Neuronal stem cell (in vitro differentiated cells): ENCODE measurements at regions not wholly inside any gene's neighbourhood (a gene's known extent, or its start where the extent isn't known, plus 50 kb on each side); places are given as distances from the start of the nearest gene placed in this dataset.
A peak's percentile ranks its signal among the peaks of the same experiment; 100 is the strongest.

Source experiments
- DNase-seq: peaks from one replicate; pipeline ENCODE4 v3.0.0-alpha.2; 2013; ENCODE audit warnings: low spot score
- H2AFZ ChIP-seq: one replicate; pipeline ENCODE4 v1.6.1; 2013; ENCODE audit warnings: mild to moderate bottlenecking, low read length, inconsistent platforms
- H2AK5ac ChIP-seq: 2 replicates; pipeline ENCODE4 v1.6.1; 2013; ENCODE audit warnings: low read depth, mild to moderate bottlenecking, inconsistent platforms, low read length, moderate library complexity, mixed read lengths
- H2BK120ac ChIP-seq: 2 replicates; pipeline ENCODE4 v1.6.1; 2013; ENCODE audit warnings: low read depth, mild to moderate bottlenecking, inconsistent platforms, low read length, moderate library complexity, mixed read lengths
- H2BK12ac ChIP-seq: one replicate; pipeline ENCODE4 v1.6.1; 2013; ENCODE audit warnings: low read length, inconsistent platforms
- H2BK15ac ChIP-seq: 2 replicates; pipeline ENCODE4 v1.6.1; 2013; ENCODE audit warnings: mild to moderate bottlenecking, low read length, inconsistent platforms, mixed read lengths
- H2BK5ac ChIP-seq: one replicate; pipeline ENCODE4 v1.6.1; 2013; ENCODE audit warnings: inconsistent platforms, mild to moderate bottlenecking, low read length, moderate library complexity
- H3K14ac ChIP-seq: one replicate; pipeline ENCODE4 v1.6.1; 2013; ENCODE audit warnings: low read length, inconsistent platforms
- H3K18ac ChIP-seq: 2 replicates; pipeline ENCODE4 v1.6.1; 2013; ENCODE audit warnings: low read length, inconsistent platforms
- H3K23ac ChIP-seq: 2 replicates; pipeline ENCODE4 v1.6.1; 2013; ENCODE audit warnings: low read depth, mild to moderate bottlenecking, mixed read lengths, low read length, inconsistent platforms; ENCODE audit not compliant: poor library complexity
- H3K27ac ChIP-seq: replicated peaks from 3 replicates; pipeline ENCODE4 v1.5.1; 2013; ENCODE audit warnings: low read length, inconsistent platforms
- H3K27me3 ChIP-seq, 3 experiments: 2 replicates each; pipeline ENCODE4 v1.6.1; 2013; ENCODE audit warnings: low read length in 3 of 3, mild to moderate bottlenecking in 2 of 3, inconsistent platforms in 1 of 3, low read depth in 1 of 3, mixed read lengths in 1 of 3, moderate library complexity in 1 of 3; ENCODE audit not compliant: control insufficient read depth in 3 of 3, insufficient read depth in 3 of 3
- H3K36me3 ChIP-seq, 2 donors: replicated peaks in 1 of 2; 2 replicates each; pipeline ENCODE4 v1.6.1; 2013; ENCODE audit warnings: low read length in 2 of 2; ENCODE audit not compliant: control insufficient read depth in 2 of 2, insufficient read depth in 2 of 2
- H3K4ac ChIP-seq: 2 replicates; pipeline ENCODE4 v1.6.1; 2013; ENCODE audit warnings: inconsistent platforms, mild to moderate bottlenecking, low read length, moderate library complexity
- H3K4me1 ChIP-seq, 2 donors: 1 replicate in 1 of 2; 2 replicates in 1 of 2; pipeline ENCODE4 v1.6.1; 2013; ENCODE audit warnings: low read length in 2 of 2, low read depth in 1 of 2; ENCODE audit not compliant: control insufficient read depth in 2 of 2, insufficient read depth in 1 of 2
- H3K4me2 ChIP-seq: one replicate; pipeline ENCODE4 v1.6.1; 2013; ENCODE audit warnings: mild to moderate bottlenecking, low read length, inconsistent platforms; ENCODE audit not compliant: insufficient read depth, poor library complexity, severe bottlenecking
- H3K4me3 ChIP-seq, 2 donors: 2 replicates each; pipeline ENCODE4 v1.5.1; 2013; ENCODE audit warnings: low read length in 2 of 2, mild to moderate bottlenecking in 2 of 2, inconsistent platforms in 1 of 2, moderate library complexity in 1 of 2
- H3K79me1 ChIP-seq: one replicate; pipeline ENCODE4 v1.6.1; 2013; ENCODE audit warnings: low read depth, mild to moderate bottlenecking, inconsistent platforms, low read length, moderate library complexity
- H3K9ac ChIP-seq: one replicate; pipeline ENCODE4 v1.6.1; 2013; ENCODE audit warnings: mild to moderate bottlenecking, low read depth, low read length, inconsistent platforms; ENCODE audit not compliant: poor library complexity
- H3K9me3 ChIP-seq, 2 donors: replicated peaks in 1 of 2; 2 replicates each; pipeline versions ENCODE3 to v1.6.1; 2013; ENCODE audit warnings: low read length in 2 of 2, mild to moderate bottlenecking in 2 of 2, inconsistent platforms in 1 of 2, low read depth in 1 of 2, mixed read lengths in 1 of 2, moderate library complexity in 1 of 2; ENCODE audit not compliant: control insufficient read depth in 2 of 2, insufficient read depth in 1 of 2
- H4K8ac ChIP-seq: one replicate; pipeline ENCODE4 v1.6.1; 2013; ENCODE audit warnings: low read depth, mild to moderate bottlenecking, inconsistent platforms, low read length, moderate library complexity
- H4K91ac ChIP-seq: one replicate; pipeline ENCODE4 v1.6.1; 2013; ENCODE audit warnings: low read length, low read depth, mild to moderate bottlenecking, inconsistent platforms; ENCODE audit not compliant: poor library complexity
- WGBS, 2 donors: extraction: QIAGEN DNeasy Blood & Tissue Kit; methylation state at CpG; one replicate each; pipeline ENCODE4 v1.1.7; 2013; ENCODE audit warnings: missing lambda C conversion rate in 2 of 2, mixed read lengths in 1 of 2; ENCODE audit not compliant: insufficient read length in 2 of 2, insufficient replicate concordance in 1 of 2; ENCODE audit errors: extremely low coverage in 2 of 2; 5-methylcytosine and 5-hydroxymethylcytosine counted together

DNA sequence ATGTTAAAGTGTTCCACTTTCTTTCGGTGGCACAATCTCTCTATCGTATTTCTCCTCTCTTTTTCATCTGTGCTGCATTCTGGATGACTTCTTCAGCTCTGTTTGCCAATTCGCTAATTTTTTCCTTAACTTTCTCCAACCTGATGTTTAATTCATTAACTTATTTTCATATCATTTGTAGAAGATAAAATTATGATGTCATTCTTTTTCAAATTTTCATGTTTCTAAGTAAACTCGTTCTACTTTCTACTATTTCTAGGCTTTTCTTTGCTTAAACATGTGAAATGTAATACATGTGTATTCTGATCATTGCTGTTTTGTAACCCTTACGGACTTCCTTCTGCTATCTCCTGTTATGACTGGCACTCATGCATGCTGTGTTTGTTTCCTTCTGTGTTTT lies 648.4 kb downstream of the QKI start:
- Histone ChIP-seq H3K4me2 (no peak overlapping the region), H3K18ac (no peak overlapping the region), H4K8ac (no peak overlapping the region), H3K79me1 (no peaks in the 10 kb centered on the region), H3K4me1 (peaks cover 0 to 1% of the 10 kb centered on the region in 2 donors), H3K23ac (no peak overlapping the region), H2BK15ac (no peak overlapping the region), H2AFZ (no peak overlapping the region), H4K91ac (no peak overlapping the region), H2AK5ac (no peak overlapping the region), H3K9ac (no peak overlapping the region), H3K27me3 (no peaks in the 10 kb centered on the region), H2BK120ac (no peak overlapping the region), H3K14ac (no peak overlapping the region), H2BK5ac (no peak overlapping the region), H3K9me3 (peaks cover 0 to 8% of the 10 kb centered on the region in 2 donors), H3K36me3 (no peaks in the 10 kb centered on the region), H3K4me3 (no peak overlapping the region), H2BK12ac (no peak overlapping the region), H3K4ac (no peak overlapping the region), H3K27ac (no peak overlapping the region)
- no CpG with 5 or more reads among the region's 5 CpGs for WGBS, 2 donors
- no peak for DNase-seq

DNA sequence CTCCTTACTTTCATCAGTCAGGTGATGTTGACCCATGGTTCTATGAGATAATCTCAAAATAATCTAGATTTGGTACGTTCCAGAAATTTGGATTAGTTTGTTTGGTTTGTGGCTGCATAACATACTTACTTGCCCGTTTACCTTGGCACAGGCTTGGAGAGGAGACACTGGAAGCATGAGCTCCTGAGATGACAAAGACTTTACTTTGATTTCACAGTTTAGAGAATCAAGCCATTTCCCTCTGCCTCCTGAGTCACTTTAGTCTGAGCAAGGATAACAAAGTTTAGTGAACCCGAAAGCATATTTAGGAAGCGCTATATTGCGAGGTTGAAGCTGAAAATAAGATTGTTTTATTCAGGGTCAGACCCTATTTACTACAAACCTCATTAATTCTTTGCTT lies 643.4 kb downstream of the QKI start:
- Histone ChIP-seq H2AFZ (no peak overlapping the region), H3K27ac (no peak overlapping the region), H3K36me3 (no peaks in the 10 kb centered on the region), H4K91ac (no peak overlapping the region), H3K14ac (no peak overlapping the region), H3K4me1 (peaks cover 0 to 1% of the 10 kb centered on the region in 2 donors), H3K4me2 (no peak overlapping the region), H3K27me3 (no peaks in the 10 kb centered on the region), H3K4ac (no peak overlapping the region), H3K9me3 (peaks cover 5 to 13% of the 10 kb centered on the region in 2 donors), H3K23ac (no peak overlapping the region), H3K9ac (no peak overlapping the region), H3K4me3 (no peak overlapping the region), H4K8ac (peak overlapping the region; percentile 44), H3K18ac (no peak overlapping the region), H2BK120ac (no peak overlapping the region), H3K79me1 (no peaks in the 10 kb centered on the region), H2BK5ac (no peak overlapping the region), H2AK5ac (no peak overlapping the region), H2BK12ac (no peak overlapping the region), H2BK15ac (no peak overlapping the region)
- DNase-seq = no peak
- WGBS, 2 donors = no CpG with 5 or more reads among the region's 5 CpGs

DNA sequence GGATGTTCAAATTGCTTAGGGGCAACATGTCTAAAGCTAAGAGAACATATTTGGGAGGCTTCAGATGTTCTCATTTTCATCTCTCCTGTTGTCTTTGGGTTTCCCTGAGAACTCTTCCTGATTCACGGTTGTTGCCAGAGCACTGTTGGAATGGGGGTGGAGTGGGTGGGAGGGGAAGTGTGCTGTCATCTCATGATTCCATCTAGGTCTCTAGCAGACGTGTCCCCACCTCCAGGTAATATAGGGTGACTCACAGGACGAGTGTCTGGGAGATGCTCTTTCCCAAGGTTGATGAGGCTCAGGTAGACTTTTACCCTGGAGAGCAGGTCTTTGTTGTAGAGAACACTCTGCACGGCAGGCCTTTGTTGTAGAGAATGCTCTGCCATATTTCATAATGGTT lies 636.9 kb downstream of the QKI start:
- Histone ChIP-seq H3K79me1 (no peaks in the 10 kb centered on the region), H4K8ac (no peak overlapping the region), H3K4me3 (no peak overlapping the region), H2BK12ac (no peak overlapping the region), H3K18ac (no peak overlapping the region), H3K9ac (no peak overlapping the region), H3K27ac (no peak overlapping the region), H3K4me2 (no peak overlapping the region), H2BK120ac (no peak overlapping the region), H3K14ac (no peak overlapping the region), H3K4me1 (no peaks in the 10 kb centered on the region), H2BK15ac (no peak overlapping the region), H4K91ac (no peak overlapping the region), H3K9me3 (peaks cover 2 to 16% of the 10 kb centered on the region in 2 donors), H2AK5ac (no peak overlapping the region), H3K27me3 (no peaks in the 10 kb centered on the region), H2AFZ (no peak overlapping the region), H3K4ac (no peak overlapping the region), H3K36me3 (no peaks in the 10 kb centered on the region), H2BK5ac (no peak overlapping the region), H3K23ac (no peak overlapping the region)
- no peak for DNase-seq
- WGBS, 2 donors = no CpG with 5 or more reads among the region's 4 CpGs

DNA sequence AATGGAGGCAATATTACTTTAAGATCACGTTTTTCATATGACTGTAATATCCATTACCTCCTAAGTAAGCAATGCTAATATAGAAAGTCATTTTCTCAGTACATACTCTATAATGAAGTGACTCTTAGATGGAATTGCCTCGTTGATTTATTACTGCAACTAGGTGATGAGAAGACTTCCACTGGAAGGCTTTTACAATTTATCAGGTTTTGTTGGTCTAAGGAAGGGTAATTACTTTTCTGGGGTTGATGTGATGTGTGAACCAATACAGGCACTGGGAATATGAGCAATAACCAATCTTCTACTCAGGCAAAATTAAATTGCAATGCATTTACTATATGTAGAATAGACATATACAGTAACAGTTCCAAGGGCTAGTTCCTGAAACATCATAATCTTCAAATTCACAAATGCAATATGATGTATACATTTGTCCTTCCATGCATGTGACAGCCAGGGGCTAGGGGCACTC lies 635.0 kb downstream of the QKI start:
- no peak overlapping the region for H4K8ac ChIP-seq
- no peaks in the 10 kb centered on the region for H3K36me3 ChIP-seq
- H3K23ac ChIP-seq = no peak overlapping the region
- no CpG with 5 or more reads among the region's 2 CpGs for WGBS, 2 donors
- no peak overlapping the region for H2BK5ac ChIP-seq
- H3K79me1 ChIP-seq = no peaks in the 10 kb centered on the region
- DNase-seq = no peak
- no peak overlapping the region for H2BK15ac ChIP-seq
- no peak overlapping the region for H2AFZ ChIP-seq
- no peaks in the 10 kb centered on the region for H3K27me3 ChIP-seq
- no peak overlapping the region for H3K4me2 ChIP-seq
- no peak overlapping the region for H2BK12ac ChIP-seq
- no peak overlapping the region for H4K91ac ChIP-seq
- H3K4me3 ChIP-seq = no peak overlapping the region
- H3K4ac ChIP-seq = no peak overlapping the region
- H3K4me1 ChIP-seq = no peaks in the 10 kb centered on the region
- no peak overlapping the region for H3K27ac ChIP-seq
- no peak overlapping the region for H3K9ac ChIP-seq
- H2AK5ac ChIP-seq = no peak overlapping the region
- H2BK120ac ChIP-seq = no peak overlapping the region
- no peak overlapping the region for H3K18ac ChIP-seq
- H3K14ac ChIP-seq = no peak overlapping the region
- peaks cover 0 to 16% of the 10 kb centered on the region in 2 donors for H3K9me3 ChIP-seq
